H1 (cell line): ENCODE measurements at regions not wholly inside any gene's neighbourhood (a gene's known extent, or its start where the extent isn't known, plus 50 kb on each side); places are given as distances from the start of the nearest gene placed in this dataset.

ENCODE experiments used
- CTCF ChIA-PET: fragments of 300-600 bp; sonication (Branson Sonifier 250); formaldehyde crosslinking; loops from one replicate; lab custom pipeline; 2021; ENCODE audit not compliant: partially characterized antibody; lab: Charles Lee
- POLR2A ChIA-PET: fragments of 300-600 bp; sonication (Branson Sonifier 250); formaldehyde crosslinking; loops from one replicate; lab custom pipeline; 2021; ENCODE audit warnings: inconsistent platforms; ENCODE audit not compliant: partially characterized antibody; lab: Charles Lee
- DNase-seq, 2 experiments: peaks; one replicate each; pipeline versions ENCODE4 v3.0.0 to v3.0.0-alpha.2; 2010 to 2022; ENCODE audit warnings: low spot score in 2 of 2, low read depth in 1 of 2, mixed read lengths in 1 of 2
- FAIRE-seq: peaks from 2 replicates; lab custom pipeline; 2011; peaks lifted over from hg19 to GRCh38; lab: Jason Lieb, UNC
- H2AFZ ChIP-seq: 2 replicates; pipeline ENCODE4 v1.8.1; 2012; ENCODE audit warnings: low read length, inconsistent platforms
- H2AK5ac ChIP-seq: 2 replicates; pipeline ENCODE4 v1.6.1; 2013; ENCODE audit warnings: low read depth, low read length
- H2BK120ac ChIP-seq: replicated peaks from 2 replicates; pipeline ENCODE3; 2013; ENCODE audit warnings: low read depth, low read length, inconsistent platforms
- H2BK12ac ChIP-seq: 2 replicates; pipeline ENCODE4 v1.6.1; 2013; ENCODE audit warnings: low read depth, low read length
- H2BK15ac ChIP-seq: 2 replicates; pipeline ENCODE4 v1.6.1; 2013; ENCODE audit warnings: low read length
- H2BK20ac ChIP-seq: 2 replicates; pipeline ENCODE4 v1.6.1; 2013; ENCODE audit warnings: low read length
- H2BK5ac ChIP-seq: 2 replicates; pipeline ENCODE4 v1.6.1; 2013; ENCODE audit warnings: low read depth, low read length
- H3K14ac ChIP-seq: 2 replicates; pipeline ENCODE4 v1.6.1; 2013; ENCODE audit warnings: inconsistent platforms; ENCODE audit not compliant: insufficient read length
- H3K18ac ChIP-seq: 2 replicates; pipeline ENCODE4 v1.6.1; 2013; ENCODE audit warnings: low read length; ENCODE audit errors: extremely low read depth
- H3K23ac ChIP-seq: 2 replicates; pipeline ENCODE4 v1.6.1; 2013; ENCODE audit warnings: inconsistent platforms; ENCODE audit not compliant: insufficient read length
- H3K23me2 ChIP-seq: 2 replicates; pipeline ENCODE4 v1.6.1; 2013; ENCODE audit warnings: low read depth, low read length
- H3K27ac ChIP-seq: 2 replicates; pipeline ENCODE4 v1.6.1; 2011; ENCODE audit warnings: low read depth, low read length, inconsistent platforms
- H3K27me3 ChIP-seq, 4 experiments: replicated peaks in 1 of 4; 1 replicate in 1 of 4; 2 replicates in 3 of 4; pipeline versions ENCODE4 v1.6.1 to v1.8.1; 2011 to 2013; ENCODE audit warnings: low read length in 3 of 4, mild to moderate bottlenecking in 3 of 4, inconsistent platforms in 2 of 4, mixed read lengths in 2 of 4, moderate library complexity in 1 of 4; ENCODE audit not compliant: control insufficient read depth in 3 of 4, insufficient read depth in 3 of 4; ENCODE audit errors: extremely low read depth in 1 of 4
- H3K36me3 ChIP-seq, 4 experiments: 2 replicates each; pipeline versions ENCODE4 v1.6.1 to v1.8.1; 2011 to 2013; ENCODE audit warnings: mild to moderate bottlenecking in 4 of 4, low read length in 3 of 4, moderate library complexity in 2 of 4, control low read depth in 1 of 4, inconsistent platforms in 1 of 4; ENCODE audit not compliant: insufficient read depth in 4 of 4, control insufficient read depth in 2 of 4
- H3K4ac ChIP-seq: replicated peaks from 2 replicates; pipeline ENCODE3; 2013; ENCODE audit warnings: low read length, low read depth, mixed read lengths, inconsistent platforms; ENCODE audit not compliant: insufficient read length
- H3K4me1 ChIP-seq, 4 experiments: replicated peaks in 1 of 4; 1 replicate in 1 of 4; 2 replicates in 3 of 4; pipeline versions ENCODE4 v1.6.1 to v1.8.1; 2011 to 2013; ENCODE audit warnings: low read length in 3 of 4, inconsistent platforms in 2 of 4, mixed read lengths in 1 of 4; ENCODE audit not compliant: insufficient read depth in 4 of 4, control insufficient read depth in 3 of 4
- H3K4me2 ChIP-seq, 2 experiments: 2 replicates each; pipeline versions ENCODE4 v1.6.1 to v1.8.1; 2011 to 2013; ENCODE audit warnings: low read depth in 2 of 2, low read length in 2 of 2, control low read depth in 1 of 2, inconsistent platforms in 1 of 2, mild to moderate bottlenecking in 1 of 2; ENCODE audit not compliant: insufficient read depth in 1 of 2
- H3K4me3 ChIP-seq, 4 experiments: fragments of 200-600, 300-600 bp in 1 of 4; sonication (generic), shearing (Covaris generic), sonication (Bioruptor Twin) in 1 of 4; 2 replicates each; pipeline versions ENCODE4 v1.5.1 to v1.8.1; 2011 to 2016; ENCODE audit warnings: low read length in 4 of 4, low read depth in 3 of 4, control low read depth in 2 of 4, inconsistent platforms in 2 of 4, mild to moderate bottlenecking in 2 of 4, mixed read lengths in 1 of 4, moderate library complexity in 1 of 4; ENCODE audit not compliant: insufficient read depth in 2 of 4; ENCODE audit errors: extremely low read depth in 1 of 4
- H3K56ac ChIP-seq: replicated peaks from 2 replicates; pipeline ENCODE3; 2013; ENCODE audit warnings: low read depth, mild to moderate bottlenecking, mixed read lengths, low read length, inconsistent platforms; ENCODE audit not compliant: insufficient read length
- H3K79me1 ChIP-seq: 2 replicates; pipeline ENCODE4 v1.6.1; 2013; ENCODE audit warnings: low read depth, low read length, control low read depth
- H3K79me2 ChIP-seq, 2 experiments: 2 replicates each; pipeline versions ENCODE4 v1.6.1 to v1.8.1; 2012 to 2013; ENCODE audit warnings: low read length in 2 of 2, mild to moderate bottlenecking in 2 of 2, inconsistent platforms in 1 of 2; ENCODE audit not compliant: insufficient read depth in 2 of 2, control insufficient read depth in 1 of 2
- H3K9ac ChIP-seq, 4 experiments: replicated peaks in 1 of 4; 1 replicate in 1 of 4; 2 replicates in 3 of 4; pipeline versions ENCODE4 v1.6.1 to v1.8.1; 2011 to 2013; ENCODE audit warnings: low read depth in 3 of 4, low read length in 3 of 4, control low read depth in 2 of 4, mild to moderate bottlenecking in 2 of 4, moderate library complexity in 2 of 4, inconsistent platforms in 1 of 4; ENCODE audit errors: extremely low read depth in 1 of 4
- H3K9me3 ChIP-seq, 2 experiments: 2 replicates each; pipeline versions ENCODE4 v1.6.1 to v1.8.1; 2012 to 2013; ENCODE audit warnings: mild to moderate bottlenecking in 2 of 2, moderate library complexity in 2 of 2, control low read depth in 1 of 2, inconsistent platforms in 1 of 2, low read depth in 1 of 2, low read length in 1 of 2, mixed read lengths in 1 of 2; ENCODE audit not compliant: insufficient read depth in 2 of 2
- H4K20me1 ChIP-seq, 2 experiments: replicated peaks in 1 of 2; 2 replicates each; pipeline versions ENCODE3 to v1.8.1; 2011 to 2013; ENCODE audit warnings: inconsistent platforms in 2 of 2, low read length in 2 of 2, mild to moderate bottlenecking in 1 of 2; ENCODE audit not compliant: insufficient read depth in 2 of 2, control insufficient read depth in 1 of 2
- H4K5ac ChIP-seq: 2 replicates; pipeline ENCODE4 v1.6.1; 2013; ENCODE audit warnings: low read length, low read depth, mixed read lengths, inconsistent platforms; ENCODE audit not compliant: insufficient read length
- H4K8ac ChIP-seq: 2 replicates; pipeline ENCODE4 v1.8.0; 2013; ENCODE audit warnings: mild to moderate bottlenecking, moderate library complexity, low read length, inconsistent platforms; ENCODE audit not compliant: insufficient read depth; ENCODE audit errors: extremely low read depth
- H4K91ac ChIP-seq: replicated peaks from 2 replicates; pipeline ENCODE3; 2013; ENCODE audit warnings: low read length, mixed read lengths, inconsistent platforms; ENCODE audit not compliant: insufficient read length
- ASH2L ChIP-seq: fragments of 200-600, 300-600 bp; sonication (generic); IDR thresholded peaks from one replicate; pipeline ENCODE4 v1.7.1; 2017; ENCODE audit warnings: low read length
- BRCA1 ChIP-seq: IDR thresholded peaks from 2 replicates; pipeline ENCODE4 v1.6.1; 2012; ENCODE audit warnings: low read depth, low read length, improper control_type of control experiment
- CBX8 ChIP-seq: fragments of 300-800, 300-1000 bp; sonication (generic); IDR thresholded peaks from 2 replicates; pipeline ENCODE4 v1.7.1; 2016; ENCODE audit warnings: low read depth, low read length, borderline replicate concordance
- CREB1 ChIP-seq: IDR thresholded peaks from 2 replicates; pipeline ENCODE4 v1.6.1; 2012; ENCODE audit warnings: inconsistent platforms
- EZH2 ChIP-seq: fragments of 200-600 bp; sonication (generic); IDR thresholded peaks from 2 replicates; pipeline ENCODE4 v1.7.1; 2012; ENCODE audit warnings: low read depth, mild to moderate bottlenecking, moderate library complexity, low read length, inconsistent platforms; ENCODE audit not compliant: severe bottlenecking
- HDAC2 ChIP-seq, 2 experiments: fragments of 300-600 bp in 1 of 2; sonication (generic) in 1 of 2; IDR thresholded peaks; 2 replicates each; pipeline ENCODE4 v1.6.1; 2011 to 2012; ENCODE audit warnings: low read depth in 2 of 2, low read length in 2 of 2, mild to moderate bottlenecking in 2 of 2, moderate library complexity in 2 of 2, borderline replicate concordance in 1 of 2, inconsistent platforms in 1 of 2
- MAFK ChIP-seq: IDR thresholded peaks from 2 replicates; pipeline ENCODE4 v1.6.1; 2012; ENCODE audit warnings: low read depth, mild to moderate bottlenecking, improper control_type of control experiment, low read length
- NANOG ChIP-seq: IDR thresholded peaks from 2 replicates; pipeline ENCODE4 v1.6.1; 2011; ENCODE audit warnings: low read length, low read depth, mild to moderate bottlenecking, inconsistent platforms; ENCODE audit not compliant: insufficient read depth, poor library complexity, severe bottlenecking
- RBBP5 ChIP-seq: IDR thresholded peaks from 2 replicates; pipeline ENCODE4 v1.7.1; 2012; ENCODE audit warnings: low read depth, mild to moderate bottlenecking, inconsistent platforms, low read length, moderate library complexity, borderline replicate concordance
- RFX5 ChIP-seq: IDR thresholded peaks from 2 replicates; pipeline ENCODE4 v1.6.1; 2011; ENCODE audit warnings: low read depth, low read length, improper control_type of control experiment, borderline replicate concordance
- RNF2 ChIP-seq: fragments of 200-900, 300-1000 bp; sonication (generic); IDR thresholded peaks from 2 replicates; pipeline ENCODE4 v1.7.1; 2016; ENCODE audit warnings: borderline replicate concordance, low read depth, mild to moderate bottlenecking, antibody characterized with exemption, low read length; ENCODE audit not compliant: poor library complexity, severe bottlenecking; ENCODE audit errors: missing control alignments
- SIN3A ChIP-seq, 2 experiments: IDR thresholded peaks in 1 of 2; conservative IDR thresholded peaks in 1 of 2; 2 replicates each; pipeline ENCODE4 v1.6.1; 2011 to 2012; ENCODE audit warnings: low read length in 2 of 2, improper control_type of control experiment in 1 of 2, low read depth in 1 of 2, mild to moderate bottlenecking in 1 of 2
- SUZ12 ChIP-seq: fragments of 200-600 bp; sonication (generic); IDR thresholded peaks from 2 replicates; pipeline ENCODE4 v1.6.1; 2012; ENCODE audit warnings: mild to moderate bottlenecking, inconsistent platforms, low read length, moderate library complexity, mixed read lengths
- TAF7 ChIP-seq: optimal IDR thresholded peaks from 2 replicates; pipeline ENCODE3; 2011; ENCODE audit warnings: low read depth, mild to moderate bottlenecking, inconsistent platforms, low read length, moderate library complexity, borderline replicate concordance
- WGBS, 2 experiments: shearing (Covaris generic) in 1 of 2; methylation state at CpG; one replicate each; pipeline versions ENCODE4 v1.1.6 to v1.1.7; 2013 to 2015; ENCODE audit warnings: low lambda C conversion rate in 2 of 2, mixed read lengths in 2 of 2, inconsistent platforms in 1 of 2, low coverage in 1 of 2, missing lambda C conversion rate in 1 of 2; ENCODE audit not compliant: insufficient replicate concordance in 2 of 2, insufficient coverage in 1 of 2, insufficient read length in 1 of 2; ENCODE audit errors: extremely low coverage in 1 of 2, missing lambda C conversion rate in 1 of 2; 5-methylcytosine and 5-hydroxymethylcytosine counted together

GRCh38 chr12:47527816-47528215 is 178.0 kb downstream of the RPAP3 start:
- Histone ChIP-seq H3K4ac (no peak overlapping the region), H2AFZ (no peak overlapping the region), H3K27ac (no peak overlapping the region), H2BK120ac (no peak overlapping the region), H3K18ac (no peak overlapping the region), H4K5ac (no peak overlapping the region), H3K23ac (no peak overlapping the region), H3K79me1 (no peaks in the 10 kb centered on the region), H3K27me3 (no peaks in the 10 kb centered on the region), H3K56ac (no peak overlapping the region), H4K20me1 (no peaks in the 10 kb centered on the region), H3K9ac (no peak overlapping the region), H2BK5ac (no peak overlapping the region), H3K23me2 (no peaks in the 10 kb centered on the region), H3K79me2 (no peaks in the 10 kb centered on the region), H2AK5ac (no peak overlapping the region), H4K91ac (no peak overlapping the region), H3K14ac (no peak overlapping the region), H4K8ac (no peak overlapping the region), H3K4me1 (no peaks in the 10 kb centered on the region), H3K9me3 (no peaks in the 10 kb centered on the region; a peak in 1 of 4 replicates), H2BK20ac (no peak overlapping the region), H3K4me2 (no peak overlapping the region), H3K36me3 (no peaks in the 10 kb centered on the region), H2BK15ac (no peak overlapping the region), H2BK12ac (no peak overlapping the region), H3K4me3 (no peak overlapping the region)
- WGBS, 2 experiments = 95% methylated on average over 1 of the region's 1 CpG; no CpG with 5 or more reads in 1 of the 2 experiments
- no peak for FAIRE-seq
- ChIA-PET CTCF (interaction anchor here (1.0 kb wide), 1 partner anchor 19 kb away, joined by 4 read pairs; no protein-coding TSS in a partner anchor), POLR2A (no interaction called here)
- TF ChIP-seq CREB1 (no peak), MAFK (no peak), EZH2 (no peak), RNF2 (no peak), CBX8 (no peak), TAF7 (no peak), RFX5 (no peak), BRCA1 (no peak), SIN3A (conservative IDR thresholded peaks at IDR 0.05 in 1 of 2, IDR thresholded peaks at IDR 0.05 in 1 of 2; ENCODE audit: low read depth in 1 of 2, low read length in 2 of 2) (no peak), ASH2L (no peak), HDAC2 (IDR thresholded peaks at IDR 0.05; ENCODE audit: borderline replicate concordance in 1 of 2, low read depth in 2 of 2, low read length in 2 of 2) (no peak), NANOG (no peak), SUZ12 (no peak), RBBP5 (no peak)
- no peak for DNase-seq
